Smooth muscle cell (in vitro differentiated cells): ENCODE measurements at regions not wholly inside any gene's neighbourhood (a gene's known extent, or its start where the extent isn't known, plus 50 kb on each side); places are given as distances from the start of the nearest gene placed in this dataset.

Source experiments
- DNase-seq: peaks from one replicate; lab custom pipeline; 2025; ENCODE audit not compliant: unreplicated experiment; lab: John Stamatoyannopoulos, UW
- H2AFZ ChIP-seq: fragments of 200-600 bp; sonication (generic); 2 replicates; pipeline ENCODE4 v1.6.0; 2016; ENCODE audit warnings: antibody characterized with exemption, low read depth, mild to moderate bottlenecking
- H3F3A ChIP-seq: fragments of 200-600 bp; sonication (generic); 2 replicates; pipeline ENCODE4 v1.6.0; 2017; ENCODE audit warnings: antibody characterized with exemption, low read depth
- H3K27ac ChIP-seq: fragments of 200-600 bp; sonication (generic); 2 replicates; pipeline ENCODE4 v1.5.1; 2016; ENCODE audit warnings: low read depth, mild to moderate bottlenecking
- H3K27me3 ChIP-seq: fragments of 200-600 bp; sonication (generic); 2 replicates; pipeline ENCODE4 v1.6.1; 2016; ENCODE audit warnings: low read depth, mild to moderate bottlenecking
- H3K36me3 ChIP-seq: fragments of 200-600 bp; sonication (generic); 2 replicates; pipeline ENCODE4 v1.5.1; 2016; ENCODE audit warnings: low read depth
- H3K4me1 ChIP-seq: fragments of 200-600 bp; sonication (generic); 2 replicates; pipeline ENCODE4 v1.5.1; 2016; ENCODE audit warnings: low read depth
- H3K4me2 ChIP-seq: fragments of 200-600 bp; sonication (generic); 2 replicates; pipeline ENCODE4 v1.6.0; 2016; ENCODE audit warnings: mild to moderate bottlenecking
- H3K4me3 ChIP-seq: fragments of 200-600 bp; sonication (generic); 2 replicates; pipeline ENCODE4 v1.5.1; 2016; ENCODE audit warnings: mild to moderate bottlenecking
- H3K79me2 ChIP-seq: fragments of 200-600 bp; sonication (generic); 2 replicates; pipeline ENCODE4 v1.6.0; 2016; ENCODE audit warnings: low read depth, mild to moderate bottlenecking
- H3K9ac ChIP-seq: fragments of 200-600 bp; sonication (generic); 2 replicates; pipeline ENCODE4 v1.6.0; 2016; ENCODE audit warnings: low read depth
- H3K9me3 ChIP-seq: fragments of 200-600 bp; sonication (generic); replicated peaks from 2 replicates; pipeline ENCODE4 v1.5.1; 2016; ENCODE audit warnings: low read depth
- H4K20me1 ChIP-seq: fragments of 200-600 bp; sonication (generic); 2 replicates; pipeline ENCODE4 v1.6.0; 2016; ENCODE audit warnings: low read depth
- whole genome bisulfite sequencing: methylation state at CpG from one replicate; pipeline ENCODE4 v1.1.7; 2016; ENCODE audit warnings: low lambda C conversion rate; 5-methylcytosine and 5-hydroxymethylcytosine counted together
- TF ChIP-seq, protein P1 (sequence below): fragments of 200-600 bp; sonication (generic); IDR thresholded peaks from 2 replicates; pipeline ENCODE4 v1.5.1; 2017; ENCODE audit warnings: borderline replicate concordance, mild to moderate bottlenecking, antibody characterized with exemption; ENCODE audit not compliant: insufficient read depth, poor library complexity, severe bottlenecking

DNA sequence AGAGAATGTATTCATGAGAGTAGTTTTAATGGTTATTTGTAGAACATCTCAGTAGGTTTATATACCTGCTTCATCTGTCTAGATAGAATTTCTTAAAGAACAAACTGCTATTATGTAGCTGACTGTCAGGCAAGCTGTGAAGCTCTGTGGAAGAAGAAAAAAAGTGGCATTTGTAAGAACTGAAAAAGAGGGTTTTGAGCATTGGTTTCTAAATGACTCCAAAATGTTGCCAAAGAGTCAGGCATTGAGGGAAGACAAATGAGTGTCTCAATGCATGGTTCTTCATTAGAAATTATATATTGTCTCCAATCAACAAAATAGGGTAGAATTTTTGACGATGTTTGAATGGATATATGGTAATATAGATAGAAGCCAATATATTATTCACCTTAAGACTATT is 1276.1 kb downstream of the KCNT2 start:
- WGBS, result 96% methylated on average over 1 of the region's 1 CpG
- H3K27ac ChIP-seq, result no peak overlapping the region
- no peaks in the 10 kb centered on the region for H3K79me2 ChIP-seq
- no peak overlapping the region for H3K4me2 ChIP-seq
- no peak for DNase-seq
- TF ChIP-seq, protein P1, sequence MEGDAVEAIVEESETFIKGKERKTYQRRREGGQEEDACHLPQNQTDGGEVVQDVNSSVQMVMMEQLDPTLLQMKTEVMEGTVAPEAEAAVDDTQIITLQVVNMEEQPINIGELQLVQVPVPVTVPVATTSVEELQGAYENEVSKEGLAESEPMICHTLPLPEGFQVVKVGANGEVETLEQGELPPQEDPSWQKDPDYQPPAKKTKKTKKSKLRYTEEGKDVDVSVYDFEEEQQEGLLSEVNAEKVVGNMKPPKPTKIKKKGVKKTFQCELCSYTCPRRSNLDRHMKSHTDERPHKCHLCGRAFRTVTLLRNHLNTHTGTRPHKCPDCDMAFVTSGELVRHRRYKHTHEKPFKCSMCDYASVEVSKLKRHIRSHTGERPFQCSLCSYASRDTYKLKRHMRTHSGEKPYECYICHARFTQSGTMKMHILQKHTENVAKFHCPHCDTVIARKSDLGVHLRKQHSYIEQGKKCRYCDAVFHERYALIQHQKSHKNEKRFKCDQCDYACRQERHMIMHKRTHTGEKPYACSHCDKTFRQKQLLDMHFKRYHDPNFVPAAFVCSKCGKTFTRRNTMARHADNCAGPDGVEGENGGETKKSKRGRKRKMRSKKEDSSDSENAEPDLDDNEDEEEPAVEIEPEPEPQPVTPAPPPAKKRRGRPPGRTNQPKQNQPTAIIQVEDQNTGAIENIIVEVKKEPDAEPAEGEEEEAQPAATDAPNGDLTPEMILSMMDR, result no peak
- no peak overlapping the region for H2AFZ ChIP-seq
- no peak overlapping the region for H3K4me3 ChIP-seq
- H3K27me3 ChIP-seq, result no peaks in the 10 kb centered on the region
- H4K20me1 ChIP-seq, result no peaks in the 10 kb centered on the region
- no peaks in the 10 kb centered on the region for H3F3A ChIP-seq
- H3K9ac ChIP-seq, result no peak overlapping the region
- H3K4me1 ChIP-seq, result no peaks in the 10 kb centered on the region
- H3K9me3 ChIP-seq, result no peaks in the 10 kb centered on the region
- H3K36me3 ChIP-seq, result no peaks in the 10 kb centered on the region

DNA sequence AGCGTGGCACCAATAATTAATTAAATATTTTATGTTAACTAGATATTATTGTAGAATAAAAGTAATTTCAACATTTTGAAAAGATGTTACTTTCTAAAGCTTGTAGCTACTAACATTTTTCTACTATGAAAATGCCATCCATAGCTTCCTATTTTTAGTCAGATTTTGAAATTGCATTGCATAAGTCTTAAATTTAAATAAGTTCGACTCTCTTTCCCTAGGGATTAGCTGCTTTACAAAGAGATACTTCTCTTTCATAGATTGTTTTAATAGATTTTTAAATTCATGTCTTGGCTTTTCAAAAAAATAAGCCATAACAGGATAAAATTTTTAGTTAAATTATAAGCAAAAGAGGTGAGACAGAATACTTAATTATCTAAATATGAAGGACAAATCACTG is 1279.6 kb downstream of the KCNT2 start:
- Histone ChIP-seq H2AFZ (no peak overlapping the region), H3K27ac (no peak overlapping the region), H3K4me1 (no peaks in the 10 kb centered on the region), H3F3A (no peaks in the 10 kb centered on the region), H3K79me2 (no peaks in the 10 kb centered on the region), H3K9ac (no peak overlapping the region), H3K4me2 (no peak overlapping the region), H3K36me3 (no peaks in the 10 kb centered on the region), H4K20me1 (no peaks in the 10 kb centered on the region), H3K9me3 (no peaks in the 10 kb centered on the region), H3K27me3 (no peaks in the 10 kb centered on the region), H3K4me3 (no peak overlapping the region)
- TF ChIP-seq, protein P1, result no peak
- DNase-seq, result no peak
- WGBS, result 84% methylated on average over 2 of the region's 2 CpGs

DNA sequence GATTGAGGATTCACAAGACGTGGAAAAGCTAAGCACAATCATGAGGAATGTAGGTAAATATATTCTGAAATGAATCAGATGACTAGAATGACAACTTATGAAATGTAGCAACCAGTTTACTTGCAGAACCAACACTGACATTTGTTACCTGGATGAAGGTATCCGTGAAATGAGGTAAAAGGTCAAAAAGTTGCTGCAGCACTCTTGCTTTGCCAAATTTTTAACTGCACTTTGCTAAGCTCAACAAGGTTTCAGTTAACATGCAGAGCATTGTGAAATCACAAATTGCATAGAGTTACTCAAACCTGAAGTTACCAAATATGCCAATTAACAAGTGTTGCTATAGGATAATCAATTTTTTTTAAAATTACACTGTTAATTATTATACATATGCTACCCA is 1280.1 kb downstream of the KCNT2 start:
- Histone ChIP-seq H3K27me3 (no peaks in the 10 kb centered on the region), H3K9ac (no peak overlapping the region), H3K36me3 (no peaks in the 10 kb centered on the region), H3F3A (no peaks in the 10 kb centered on the region), H4K20me1 (no peaks in the 10 kb centered on the region), H2AFZ (no peak overlapping the region), H3K9me3 (no peaks in the 10 kb centered on the region), H3K4me3 (no peak overlapping the region), H3K4me1 (no peaks in the 10 kb centered on the region), H3K27ac (no peak overlapping the region), H3K79me2 (no peaks in the 10 kb centered on the region), H3K4me2 (no peak overlapping the region)
- WGBS, result 78% methylated on average over 2 of the region's 2 CpGs
- DNase-seq, result no peak
- TF ChIP-seq, protein P1, result no peak

DNA sequence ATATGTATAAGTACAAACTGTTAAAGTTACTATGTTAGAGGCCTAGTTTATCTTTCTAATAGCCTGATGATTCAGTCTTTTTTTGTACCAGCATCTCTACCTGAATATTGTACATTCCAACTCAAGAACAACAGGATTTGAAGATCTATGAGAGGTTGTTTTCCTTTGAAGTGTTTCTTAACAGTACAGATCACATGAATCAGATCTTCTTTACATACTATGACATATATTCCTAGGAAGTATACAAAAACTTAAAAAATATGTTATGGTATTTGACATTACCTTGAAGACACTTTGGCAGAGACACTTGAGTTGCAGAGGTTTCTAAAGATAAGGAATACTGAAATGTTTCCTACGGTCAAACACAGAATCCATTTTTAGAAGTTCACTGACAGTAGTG is 1280.9 kb downstream of the KCNT2 start:
- Histone ChIP-seq H3K4me1 (no peaks in the 10 kb centered on the region), H3F3A (no peaks in the 10 kb centered on the region), H3K9ac (no peak overlapping the region), H4K20me1 (no peaks in the 10 kb centered on the region), H3K79me2 (no peaks in the 10 kb centered on the region), H3K4me3 (no peak overlapping the region), H3K4me2 (no peak overlapping the region), H3K36me3 (no peaks in the 10 kb centered on the region), H3K9me3 (no peaks in the 10 kb centered on the region), H3K27me3 (no peaks in the 10 kb centered on the region), H2AFZ (no peak overlapping the region), H3K27ac (no peak overlapping the region)
- DNase-seq, result no peak
- TF ChIP-seq, protein P1, result no peak
- 76% methylated on average over 1 of the region's 1 CpG for WGBS
